Activated effector memory CD4-positive, alpha-beta T cell treated with anti-CD3 and anti-CD28 coated beads, Interleukin-2, amount 50 U/mL, for 16 hours (primary cell): ENCODE measurements at regions not wholly inside any gene's neighbourhood (a gene's known extent, or its start where the extent isn't known, plus 50 kb on each side); places are given as distances from the start of the nearest gene placed in this dataset.
A peak's percentile ranks its signal among the peaks of the same experiment; 100 is the strongest.

Source experiments
- DNase-seq: peaks from one replicate; pipeline ENCODE4 v3.0.0-alpha.2; 2020

- DNase-seq = no peak
Measured at GRCh38 chr20:59403962-59404314, 103.5 kb downstream of the EDN3 start.

GRCh38 chr20:59404749-59405148 is 104.3 kb downstream of the EDN3 start:
- no peak for DNase-seq

- peak; percentile 54 for DNase-seq
Measured at GRCh38 chr20:59405226-59406200, 105.1 kb downstream of the EDN3 start.

- DNase-seq = no peak
Measured at GRCh38 chr20:59406446-59406845, 106.0 kb downstream of the EDN3 start.

- DNase-seq = no peak
Measured at GRCh38 chr20:59411170-59411569, 110.8 kb downstream of the EDN3 start.

GRCh38 chr20:59411589-59411988 is 111.2 kb downstream of the EDN3 start:
- DNase-seq = no peak

GRCh38 chr20:59412181-59412580 is 111.8 kb downstream of the EDN3 start:
- DNase-seq = no peak

- no peak for DNase-seq
Measured at GRCh38 chr20:59412875-59413284, 112.5 kb downstream of the EDN3 start.

GRCh38 chr20:59413326-59413865 is 113.0 kb downstream of the EDN3 start:
- no peak for DNase-seq

- no peak for DNase-seq
Measured at GRCh38 chr20:59414936-59415623, 114.7 kb downstream of the EDN3 start.

- no peak for DNase-seq
Measured at GRCh38 chr20:59416916-59417315, 116.5 kb downstream of the EDN3 start.

GRCh38 chr20:59421089-59421488 is 120.7 kb downstream of the EDN3 start:
- no peak for DNase-seq

- no peak for DNase-seq
Measured at GRCh38 chr20:59421920-59422637, 121.7 kb downstream of the EDN3 start.

GRCh38 chr20:59422872-59423544 is 122.6 kb downstream of the EDN3 start:
- DNase-seq = no peak

- DNase-seq = no peak
Measured at GRCh38 chr20:59424976-59425375, 124.6 kb downstream of the EDN3 start.

- DNase-seq = no peak
Measured at GRCh38 chr20:59425572-59425971, 125.2 kb downstream of the EDN3 start.

- DNase-seq = no peak
Measured at GRCh38 chr20:59428006-59428405, 127.6 kb downstream of the EDN3 start.

- no peak for DNase-seq
Measured at GRCh38 chr20:59428441-59429205, 128.2 kb downstream of the EDN3 start.

GRCh38 chr20:59429396-59429795 is 129.0 kb downstream of the EDN3 start:
- no peak for DNase-seq

- DNase-seq = no peak
Measured at GRCh38 chr20:59431014-59431413, 130.6 kb downstream of the EDN3 start.

GRCh38 chr20:59434960-59435359 is 134.5 kb downstream of the EDN3 start:
- no peak for DNase-seq

- DNase-seq = no peak
Measured at GRCh38 chr20:59435518-59435917, 135.1 kb downstream of the EDN3 start.
